ENCODE measurements at regions not wholly inside any gene's neighbourhood (a gene's known extent, or its start where the extent isn't known, plus 50 kb on each side); places are given as distances from the start of the nearest gene placed in this dataset.

DNA sequence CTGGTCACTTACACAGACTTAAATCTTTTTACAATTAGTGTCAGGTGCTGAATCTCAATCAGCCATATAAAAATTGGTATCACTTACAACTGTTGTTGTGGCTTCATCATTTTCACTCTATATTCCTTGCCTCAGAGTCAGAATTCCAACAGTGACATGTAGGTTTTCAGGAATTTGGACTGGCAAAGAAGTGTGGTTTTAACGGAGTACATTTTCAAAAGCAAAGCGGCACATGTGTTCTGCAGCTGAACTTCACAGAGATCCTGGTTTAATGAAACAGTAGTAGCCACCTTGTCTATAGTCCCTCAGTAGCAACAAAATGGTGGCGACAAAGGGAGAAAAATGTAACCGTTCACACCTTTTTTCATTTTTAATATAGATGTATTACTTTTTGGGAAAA is 486.6 kb downstream of the FAT4 start:
- in situ Hi-C loops (cut with HindIII; ENCODE audit: low pct_unique_long_range_greater_than_20kb, low sequenced_read_pairs), result no loop called here
- DNase-seq (ENCODE audit: low read depth), result no peak

DNA sequence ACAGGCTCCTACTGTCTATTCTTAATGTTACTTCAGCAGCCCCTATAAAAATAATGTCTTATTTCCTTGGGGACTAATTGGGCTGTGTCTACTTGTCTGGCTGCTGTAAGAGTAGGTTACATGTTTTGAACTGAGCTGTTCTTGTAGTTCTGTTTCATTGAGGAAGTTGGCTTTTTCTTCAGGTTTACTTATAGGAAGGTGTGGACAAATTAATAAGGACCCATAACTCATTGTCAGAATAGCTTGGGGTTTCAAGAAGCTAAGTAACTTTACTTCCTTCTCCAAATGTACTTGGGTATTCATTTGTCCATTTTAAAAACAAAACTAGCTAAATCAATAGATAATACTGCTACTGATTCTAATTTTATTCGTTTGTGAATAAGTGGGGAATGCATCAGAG is 487.2 kb downstream of the FAT4 start:
- in situ Hi-C loops (cut with HindIII; ENCODE audit: low pct_unique_long_range_greater_than_20kb, low sequenced_read_pairs), result no loop called here
- no peak for DNase-seq (ENCODE audit: low read depth)

DNA sequence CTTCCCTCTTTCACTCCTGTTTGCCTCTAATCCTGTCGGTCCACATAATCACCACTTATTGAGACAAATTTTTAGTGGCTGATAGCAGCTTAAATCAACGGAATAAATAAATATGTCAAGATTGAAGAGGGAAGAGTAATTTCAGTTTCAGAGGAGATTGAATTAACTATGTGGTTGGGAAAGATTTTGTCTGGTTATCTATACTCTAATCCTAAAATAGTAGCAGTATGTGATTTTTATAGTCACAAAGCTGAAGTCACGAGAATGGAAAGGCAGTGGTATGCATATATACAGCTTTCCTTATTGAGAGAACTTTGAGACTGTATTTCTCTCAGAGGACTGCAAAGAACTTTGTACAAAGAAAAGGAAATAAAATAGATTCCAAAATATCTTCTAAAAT is 493.3 kb downstream of the FAT4 start:
- DNase-seq (ENCODE audit: low read depth), result no peak
- in situ Hi-C loops (cut with HindIII; ENCODE audit: low pct_unique_long_range_greater_than_20kb, low sequenced_read_pairs), result no loop called here

DNA sequence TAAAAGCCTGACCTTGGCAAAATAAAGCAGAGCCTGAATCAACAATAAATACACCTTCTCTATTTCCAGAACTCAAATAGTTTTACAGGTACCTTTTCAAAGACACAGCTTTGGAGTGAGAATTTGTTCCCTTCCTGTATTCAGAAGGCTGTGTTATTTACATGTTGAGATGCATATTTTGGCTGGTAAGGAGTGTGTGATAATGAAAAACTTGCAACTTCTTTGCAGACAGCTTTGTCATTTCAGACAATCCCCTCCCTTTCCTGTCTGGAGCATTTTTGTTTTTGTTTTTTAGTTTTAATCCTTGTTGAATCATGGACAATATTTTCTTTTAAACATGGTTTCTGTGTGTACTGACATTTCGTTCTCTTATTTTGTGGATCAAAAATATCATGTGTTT is 493.8 kb downstream of the FAT4 start:
- in situ Hi-C loops (cut with HindIII; ENCODE audit: low pct_unique_long_range_greater_than_20kb, low sequenced_read_pairs), result no loop called here
- DNase-seq (ENCODE audit: low read depth), result no peak

DNA sequence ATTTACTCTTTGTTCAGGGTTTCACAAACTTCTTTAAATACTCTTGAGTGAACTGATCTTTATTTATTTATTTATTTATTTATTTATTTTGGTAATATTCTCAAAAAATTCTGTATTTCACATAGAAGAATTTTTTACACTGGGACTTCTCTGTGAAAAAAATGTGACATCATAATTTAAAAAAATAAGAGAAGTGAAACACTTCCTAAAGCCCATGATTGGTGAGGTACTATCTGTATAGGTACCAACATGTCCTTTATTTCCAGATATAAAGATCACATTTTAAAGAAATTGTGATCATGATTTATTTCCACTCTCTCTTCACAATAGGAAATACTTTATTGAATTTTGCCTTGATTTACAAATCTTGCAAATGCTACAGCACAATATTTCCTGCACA is 497.1 kb downstream of the FAT4 start:
- in situ Hi-C loops (cut with HindIII; ENCODE audit: low pct_unique_long_range_greater_than_20kb, low sequenced_read_pairs), result no loop called here
- no peak for DNase-seq (ENCODE audit: low read depth)

DNA sequence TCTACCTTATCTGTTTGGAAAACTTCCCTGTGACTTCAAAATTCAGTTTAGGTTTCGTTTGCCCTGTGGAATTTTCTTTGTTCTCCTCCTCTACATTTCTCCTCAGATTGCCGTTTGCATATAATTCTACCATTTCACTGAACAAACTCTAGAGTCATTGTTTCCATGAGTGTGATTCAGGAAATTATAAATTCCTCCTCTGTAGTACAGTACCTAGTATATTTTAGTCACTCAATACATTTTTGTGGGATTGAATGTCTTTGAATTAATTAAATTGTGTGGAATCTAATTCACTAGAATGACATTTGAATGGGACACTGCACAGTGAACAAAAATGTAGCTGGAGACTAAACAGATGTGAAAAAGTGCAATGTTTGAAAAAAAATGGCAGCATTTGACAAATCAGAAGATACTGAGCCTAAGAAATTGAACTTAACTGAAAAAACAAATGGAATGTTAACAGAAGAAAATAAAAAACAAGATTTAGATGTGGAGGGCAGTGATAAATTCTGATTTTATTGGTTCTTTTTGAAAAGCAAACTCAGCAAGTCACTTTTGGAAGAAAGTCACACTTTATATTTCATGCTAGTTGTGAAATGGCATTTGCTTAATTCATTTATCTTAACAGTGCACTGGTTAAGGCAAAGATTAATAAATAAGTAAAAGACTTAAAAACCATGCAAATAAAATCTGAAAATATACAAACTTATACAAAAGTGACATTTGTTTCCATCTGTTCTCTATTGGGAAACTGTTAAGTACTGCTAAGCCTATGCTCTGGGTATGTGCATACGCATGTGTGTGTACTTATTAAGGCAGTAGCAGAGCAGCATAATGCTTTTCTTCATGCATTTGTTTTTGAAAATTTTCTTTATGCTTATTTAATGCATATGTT is 512.3 kb downstream of the FAT4 start:
- no peak for DNase-seq (ENCODE audit: low read depth)
- in situ Hi-C loops (cut with HindIII; ENCODE audit: low pct_unique_long_range_greater_than_20kb, low sequenced_read_pairs), result no loop called here

DNA sequence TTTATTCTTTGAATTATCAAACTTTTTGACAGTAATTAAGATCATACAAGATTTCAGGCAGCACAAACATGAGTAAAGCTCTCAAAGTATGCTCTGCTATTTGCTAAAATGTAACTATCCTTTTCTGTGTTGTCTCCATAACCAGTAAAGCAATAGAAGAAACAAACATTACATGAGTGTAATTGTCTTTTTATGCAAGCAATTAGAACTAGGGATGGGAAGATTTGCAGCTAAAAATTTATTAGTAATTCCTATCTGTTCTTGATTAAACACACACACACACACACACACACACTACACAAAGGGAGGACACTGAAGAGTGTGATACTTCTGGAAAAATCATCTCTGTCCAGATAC is 512.9 kb downstream of the FAT4 start:
- DNase-seq (ENCODE audit: low read depth), result no peak
- in situ Hi-C loops (cut with HindIII; ENCODE audit: low pct_unique_long_range_greater_than_20kb, low sequenced_read_pairs), result no loop called here

DNA sequence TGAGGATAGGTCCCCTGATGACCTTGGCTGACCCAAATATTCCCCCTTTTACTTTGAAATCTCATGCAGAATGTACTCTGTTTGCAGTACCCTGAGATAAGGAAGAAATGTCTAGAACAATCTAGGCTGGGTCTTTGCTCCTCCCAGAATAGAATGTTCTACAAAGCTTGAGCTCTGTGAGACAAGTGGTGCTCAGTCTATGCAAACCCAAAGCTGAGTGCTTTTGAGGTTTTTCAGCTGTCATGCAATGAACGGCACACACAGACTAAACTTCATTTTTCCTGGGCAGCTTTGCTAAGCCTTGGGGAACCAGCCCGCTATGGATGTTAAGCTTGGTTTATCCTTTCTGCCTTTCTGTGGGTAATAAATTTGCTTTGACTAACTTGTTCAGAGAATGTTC is 513.6 kb downstream of the FAT4 start:
- in situ Hi-C loops (cut with HindIII; ENCODE audit: low pct_unique_long_range_greater_than_20kb, low sequenced_read_pairs), result no loop called here
- no peak for DNase-seq (ENCODE audit: low read depth)

DNA sequence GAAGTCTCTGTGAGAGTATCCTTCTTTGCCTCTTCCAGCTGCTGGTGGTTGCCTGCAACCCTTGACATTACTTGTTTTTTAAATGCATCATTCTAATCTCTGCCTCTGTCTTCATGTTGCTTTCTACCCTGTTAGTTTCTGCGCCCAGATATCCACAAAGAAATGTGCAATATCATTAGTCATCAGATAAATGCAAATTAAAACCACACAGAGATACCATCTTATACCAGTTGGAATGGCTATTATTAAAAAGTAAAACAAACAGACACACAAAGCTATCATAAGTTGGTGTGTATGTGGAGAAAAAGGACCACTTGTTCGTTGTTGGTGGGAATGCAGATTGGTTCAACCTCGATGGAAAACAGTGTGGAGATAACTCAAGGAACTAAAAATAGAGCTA is 517.4 kb downstream of the FAT4 start:
- in situ Hi-C loops (cut with HindIII; ENCODE audit: low pct_unique_long_range_greater_than_20kb, low sequenced_read_pairs), result no loop called here
- DNase-seq (ENCODE audit: low read depth), result no peak

DNA sequence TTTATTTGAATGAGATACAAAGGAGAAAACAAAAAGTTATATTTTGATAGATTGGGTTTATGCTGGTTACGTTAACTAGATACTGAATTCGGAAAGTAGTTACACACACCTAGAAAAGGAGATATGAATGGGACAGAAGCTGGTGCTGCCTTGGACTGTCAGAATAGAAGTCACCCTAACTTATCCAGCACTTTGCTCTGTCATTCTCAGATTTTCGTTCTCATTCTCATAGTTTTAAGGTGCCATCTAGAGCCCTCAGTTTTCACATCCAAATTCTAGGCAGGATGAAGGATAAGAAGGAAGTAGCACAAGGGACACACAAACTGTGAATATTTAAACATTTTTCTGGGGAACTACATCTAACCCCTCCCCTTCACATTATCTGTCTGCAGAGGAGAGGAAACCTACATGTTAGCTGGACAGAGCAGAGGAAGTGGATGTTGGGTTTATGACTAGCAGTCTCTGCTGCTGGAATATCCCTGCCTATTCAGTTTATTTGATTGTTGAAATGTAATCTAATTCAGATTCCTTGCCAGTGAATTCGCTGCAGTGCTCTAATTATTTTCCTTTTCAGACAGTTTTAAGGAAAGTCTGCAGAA is 521.9 kb downstream of the FAT4 start:
- DNase-seq (ENCODE audit: low read depth), result no peak
- in situ Hi-C loops (cut with HindIII; ENCODE audit: low pct_unique_long_range_greater_than_20kb, low sequenced_read_pairs), result no loop called here

DNA sequence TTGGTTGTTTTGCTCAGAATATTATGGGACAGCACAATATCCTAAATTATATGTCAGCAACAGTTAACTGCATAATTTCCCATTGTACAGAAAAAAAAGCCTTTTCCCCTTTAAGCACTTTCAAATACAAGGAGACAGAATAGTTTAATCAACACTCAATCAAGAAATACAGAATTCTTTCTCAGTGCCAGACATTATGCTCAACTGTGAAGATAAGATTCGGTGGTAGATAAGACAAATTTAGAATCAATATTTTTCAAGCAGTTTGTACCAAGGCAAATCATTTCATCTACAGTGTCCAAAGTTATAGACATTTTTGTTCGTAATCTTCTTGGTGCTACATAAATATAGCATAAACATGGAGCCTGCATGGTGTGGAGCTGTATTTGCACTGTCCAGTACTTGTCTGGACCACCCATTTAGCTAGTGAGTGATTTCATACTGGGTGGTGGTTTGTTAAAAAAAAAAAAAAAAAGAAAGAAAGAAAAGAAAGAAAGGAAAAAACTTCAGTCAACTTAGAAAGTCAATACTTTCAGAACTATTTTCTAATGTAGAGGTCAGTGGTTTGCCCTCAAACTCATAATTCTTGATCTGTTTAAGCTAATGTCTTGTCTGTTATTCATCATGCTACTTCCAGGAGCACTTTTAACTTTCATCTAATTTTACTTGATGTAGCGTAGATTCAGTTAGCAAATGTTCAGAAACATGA is 522.9 kb downstream of the FAT4 start:
- in situ Hi-C loops (cut with HindIII; ENCODE audit: low pct_unique_long_range_greater_than_20kb, low sequenced_read_pairs), result no loop called here
- no peak for DNase-seq (ENCODE audit: low read depth)

DNA sequence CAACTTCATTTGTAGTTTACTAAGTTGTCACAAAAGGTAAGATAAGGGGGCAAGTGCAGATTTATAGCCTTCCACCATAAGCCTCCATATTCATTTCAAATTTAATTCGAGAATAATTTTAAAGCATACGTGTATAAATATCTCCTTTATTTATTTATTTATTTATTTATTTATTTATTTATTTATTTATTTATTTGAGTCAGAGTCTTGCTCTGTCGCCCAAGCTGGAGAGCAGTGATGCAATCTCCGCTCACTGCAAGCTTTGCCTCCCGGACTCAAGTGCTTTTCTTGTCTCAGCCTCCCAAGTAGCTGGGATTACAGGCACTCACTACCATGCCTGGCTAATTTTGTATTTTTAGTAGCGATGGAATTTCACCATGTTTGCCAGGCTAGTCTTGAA is 523.4 kb downstream of the FAT4 start:
- DNase-seq (ENCODE audit: low read depth), result no peak
- in situ Hi-C loops (cut with HindIII; ENCODE audit: low pct_unique_long_range_greater_than_20kb, low sequenced_read_pairs), result no loop called here

DNA sequence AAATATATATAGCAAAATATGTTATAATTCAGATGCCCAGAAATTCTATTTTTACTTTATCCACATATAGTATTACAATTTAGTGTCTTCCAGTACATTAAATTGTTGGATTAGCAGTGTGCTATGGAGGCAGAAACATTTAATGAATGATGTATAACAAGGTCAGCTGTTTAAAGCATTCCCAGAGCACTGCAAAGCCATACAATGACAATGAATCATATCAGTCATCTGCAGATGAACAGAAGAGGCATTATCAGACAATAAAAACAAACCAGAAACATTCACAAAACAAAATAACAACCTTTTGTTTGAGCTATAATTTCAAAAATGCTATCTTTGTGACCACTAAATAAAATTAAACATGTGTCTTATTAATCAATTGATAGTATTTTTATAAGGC is 524.2 kb downstream of the FAT4 start:
- in situ Hi-C loops (cut with HindIII; ENCODE audit: low pct_unique_long_range_greater_than_20kb, low sequenced_read_pairs), result no loop called here
- DNase-seq (ENCODE audit: low read depth), result no peak

DNA sequence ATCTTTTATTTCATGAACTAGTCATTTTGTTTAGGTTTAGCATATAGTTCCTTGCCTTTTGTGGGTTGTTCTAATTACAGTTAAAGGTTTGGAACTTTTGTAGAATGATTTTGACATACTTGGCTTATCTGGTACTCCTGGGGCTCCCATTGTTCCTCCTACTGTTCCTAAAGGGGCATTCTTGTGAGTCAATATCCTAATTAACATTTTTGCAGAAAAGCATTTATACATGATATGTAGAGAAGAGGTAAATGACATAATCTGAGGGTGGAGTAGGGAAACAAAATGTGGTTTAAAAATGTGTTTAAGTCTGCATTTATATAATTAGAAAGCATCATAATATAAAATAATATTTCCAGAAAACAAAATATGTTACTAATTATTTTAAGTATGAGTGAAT is 529.2 kb downstream of the FAT4 start:
- no peak for DNase-seq (ENCODE audit: low read depth)
- in situ Hi-C loops (cut with HindIII; ENCODE audit: low pct_unique_long_range_greater_than_20kb, low sequenced_read_pairs), result no loop called here

DNA sequence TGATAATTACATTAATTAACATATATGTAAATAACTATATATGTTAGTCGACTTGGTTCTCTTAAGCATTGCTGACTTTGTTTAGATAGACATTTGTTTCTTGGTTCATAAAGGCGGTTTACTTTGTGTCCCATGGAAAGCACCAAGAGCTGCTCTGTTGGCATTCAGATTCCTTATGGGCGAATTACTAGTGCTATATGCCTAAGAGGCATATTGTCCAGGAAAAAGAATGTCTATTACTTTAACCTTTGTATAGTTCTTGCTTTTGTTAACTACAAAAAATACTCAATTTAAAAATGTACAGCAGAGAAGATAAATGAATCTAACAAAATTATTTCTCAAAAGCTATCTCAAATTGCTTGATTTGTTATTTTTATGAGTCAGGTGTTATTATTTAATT is 532.8 kb downstream of the FAT4 start:
- DNase-seq (ENCODE audit: low read depth), result peak; percentile 30

DNA sequence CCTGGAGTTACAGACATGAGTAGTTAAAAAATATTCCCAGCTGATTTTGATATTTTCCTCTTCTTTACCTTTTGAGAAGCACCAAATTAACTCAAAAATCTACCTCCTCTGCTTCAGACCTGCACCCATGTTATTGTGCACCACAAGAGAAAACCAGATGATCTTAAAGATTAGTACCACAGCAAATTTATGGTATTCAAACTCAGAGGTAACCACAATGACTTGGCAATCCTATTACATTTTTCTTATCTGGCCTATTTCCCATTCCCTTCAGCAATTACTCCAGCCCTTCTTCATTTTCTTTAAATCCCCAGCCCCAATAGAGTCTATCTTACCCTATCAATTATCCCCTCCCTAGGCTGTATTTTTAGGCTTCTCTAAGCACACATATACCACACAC is 535.1 kb downstream of the FAT4 start:
- no peak for DNase-seq (ENCODE audit: low read depth)
- in situ Hi-C loops (cut with HindIII; ENCODE audit: low pct_unique_long_range_greater_than_20kb, low sequenced_read_pairs), result no loop called here

More for the DNA sequence above, 532.8 kb downstream of the FAT4 start:
- in situ Hi-C loops (cut with HindIII; ENCODE audit: low pct_unique_long_range_greater_than_20kb, low sequenced_read_pairs), result no loop called here

DNA sequence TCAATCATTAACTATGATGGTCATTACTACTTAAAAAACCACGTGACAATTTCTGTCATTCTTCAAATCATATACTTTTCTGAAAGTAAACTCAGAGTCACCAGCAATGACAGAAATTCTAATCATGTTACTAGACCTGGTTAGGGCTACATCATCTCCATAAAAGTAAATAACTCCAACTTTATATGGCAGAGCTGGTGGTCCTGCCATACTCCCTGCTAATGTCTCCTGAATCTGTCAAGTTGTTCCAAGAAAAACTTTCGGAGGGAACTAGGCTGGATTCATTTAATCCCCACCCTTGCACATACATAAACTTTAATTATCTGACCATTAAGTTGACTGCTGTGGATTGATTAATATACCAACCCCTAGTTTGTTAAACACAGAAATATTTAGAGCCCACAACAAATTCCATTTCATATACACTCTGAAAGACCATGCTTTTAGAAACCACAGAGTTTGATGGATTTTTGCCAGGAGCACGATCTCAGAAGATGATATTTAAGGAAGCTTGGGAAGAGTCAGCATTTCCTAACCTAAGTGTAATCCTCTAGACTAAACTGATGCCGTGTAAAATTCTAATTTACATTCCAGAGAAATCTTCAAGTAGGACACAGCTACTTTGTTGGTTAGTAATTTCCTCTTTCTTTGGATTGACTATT is 577.0 kb downstream of the FAT4 start:
- in situ Hi-C loops (cut with HindIII; ENCODE audit: low pct_unique_long_range_greater_than_20kb, low sequenced_read_pairs), result no loop called here
- no peak for DNase-seq (ENCODE audit: low read depth)

DNA sequence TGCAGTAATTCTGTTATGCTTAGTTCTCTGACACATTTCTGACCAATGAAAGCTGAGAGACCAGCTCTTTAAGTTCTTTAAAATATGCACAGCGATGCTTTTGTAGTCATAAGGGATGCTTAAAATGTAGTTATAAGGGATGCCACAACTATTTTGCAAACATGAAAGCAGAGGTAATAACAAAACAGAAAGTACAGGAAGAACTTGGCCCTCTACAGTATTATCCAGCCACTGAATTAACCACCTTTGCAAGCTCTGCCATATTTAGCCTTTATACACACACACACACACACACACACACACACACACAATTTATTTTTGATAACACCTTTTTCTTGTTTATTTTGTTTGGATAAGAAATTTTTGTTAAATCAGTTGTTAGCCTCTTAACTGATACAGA is 590.0 kb downstream of the FAT4 start:
- in situ Hi-C loops (cut with HindIII; ENCODE audit: low pct_unique_long_range_greater_than_20kb, low sequenced_read_pairs), result no loop called here
- DNase-seq (ENCODE audit: low read depth), result no peak

DNA sequence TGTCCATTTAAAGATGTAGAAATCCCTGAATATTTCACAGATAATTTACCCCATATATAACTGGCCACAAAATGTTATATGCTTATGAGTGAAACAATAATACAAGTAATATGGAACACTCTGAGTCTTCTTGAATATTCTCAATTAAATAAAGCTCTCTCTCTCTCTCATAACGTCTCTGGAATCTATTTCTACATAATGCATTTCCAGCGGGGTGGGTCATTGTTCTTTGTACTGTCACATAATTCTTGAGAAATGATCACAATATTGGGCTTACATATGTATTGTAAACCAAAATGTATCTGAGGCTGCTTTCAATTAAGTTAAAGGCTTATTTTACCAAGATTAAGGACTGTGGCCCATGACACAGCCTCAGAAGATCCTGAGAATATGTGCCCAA is 596.3 kb downstream of the FAT4 start:
- in situ Hi-C loops (cut with HindIII; ENCODE audit: low pct_unique_long_range_greater_than_20kb, low sequenced_read_pairs), result no loop called here
- DNase-seq (ENCODE audit: low read depth), result no peak

Data from Caki2 (cell line).